Immature natural killer cell (primary cell): ENCODE measurements at regions not wholly inside any gene's neighbourhood (a gene's known extent, or its start where the extent isn't known, plus 50 kb on each side); places are given as distances from the start of the nearest gene placed in this dataset.
"Not testable (repeated sequence)": the region's sequence is repeated elsewhere in the genome, so short reads cannot be mapped to it uniquely, and the experiment has no call there.

Experiments used
- DNase-seq, 3 donors: peaks; one replicate each; pipeline ENCODE4 v3.0.0; 2022; ENCODE audit warnings: mixed read lengths in 1 of 3
- H3K27ac Mint-ChIP-seq, 6 donors: one replicate each; pipeline ENCODE4 v1.8.0; 2020; ENCODE audit warnings: mixed read lengths in 6 of 6, mild to moderate bottlenecking in 5 of 6, inconsistent platforms in 4 of 6, moderate library complexity in 3 of 6
- H3K27me3 Mint-ChIP-seq, 3 donors: one replicate each; pipeline ENCODE4 v1.8.0; 2020 to 2021; ENCODE audit warnings: low read depth in 3 of 3, mild to moderate bottlenecking in 3 of 3, mixed read lengths in 3 of 3, moderate library complexity in 3 of 3, inconsistent platforms in 1 of 3
- H3K36me3 Mint-ChIP-seq, 3 donors: one replicate each; pipeline ENCODE4 v1.8.0; 2020; ENCODE audit warnings: mixed read lengths in 3 of 3, inconsistent platforms in 2 of 3, mild to moderate bottlenecking in 2 of 3
- H3K4me1 Mint-ChIP-seq, 2 donors: one replicate each; pipeline ENCODE4 v1.8.0; 2020; ENCODE audit warnings: inconsistent platforms in 2 of 2, mild to moderate bottlenecking in 2 of 2, mixed read lengths in 2 of 2, moderate library complexity in 1 of 2
- H3K4me3 Mint-ChIP-seq, 5 donors: one replicate each; pipeline ENCODE4 v1.8.0; 2020; ENCODE audit warnings: mild to moderate bottlenecking in 5 of 5, mixed read lengths in 5 of 5, inconsistent platforms in 3 of 5, moderate library complexity in 3 of 5
- H3K9me3 Mint-ChIP-seq, 6 donors: one replicate each; pipeline ENCODE4 v1.8.0; 2020; ENCODE audit warnings: mild to moderate bottlenecking in 6 of 6, mixed read lengths in 6 of 6, inconsistent platforms in 4 of 6, moderate library complexity in 3 of 6

- no peak for DNase-seq
- Mint-ChIP-seq H3K4me1 (no peaks in the 10 kb centered on the region), H3K27ac (no peak overlapping the region), H3K36me3 (no peaks in the 10 kb centered on the region), H3K27me3 (peaks cover 0 to 12% (median 2%) of the 10 kb centered on the region in 3 donors), H3K9me3 (no peaks in the 10 kb centered on the region), H3K4me3 (no peak overlapping the region)
Observed at GRCh38 chr1:199482426-199482825, 545.1 kb upstream of the NR5A2 start.

GRCh38 chr1:199489594-199489993 is 537.9 kb upstream of the NR5A2 start:
- Mint-ChIP-seq H3K9me3 (peaks cover 2 to 18% (median 8%) of the 10 kb centered on the region in 6 donors), H3K27me3 (peaks cover 0 to 4% (median 2%) of the 10 kb centered on the region in 3 donors), H3K36me3 (no peaks in the 10 kb centered on the region), H3K4me3 (no peak overlapping the region), H3K4me1 (no peaks in the 10 kb centered on the region), H3K27ac (no peak overlapping the region)
- DNase-seq = no peak

- Mint-ChIP-seq H3K9me3 (peaks cover 7 to 30% (median 17%) of the 10 kb centered on the region in 6 donors), H3K4me3 (no peak overlapping the region), H3K4me1 (no peaks in the 10 kb centered on the region), H3K27ac (no peak overlapping the region), H3K36me3 (peaks cover 0 to 5% (median 0%) of the 10 kb centered on the region in 3 donors), H3K27me3 (peaks cover 0 to 4% (median 4%) of the 10 kb centered on the region in 3 donors)
- DNase-seq = no peak
Observed at GRCh38 chr1:199490769-199491527, 536.6 kb upstream of the NR5A2 start.

GRCh38 chr1:199495432-199495831 is 532.1 kb upstream of the NR5A2 start:
- Mint-ChIP-seq H3K36me3 (peaks cover 5 to 6% (median 6%) of the 10 kb centered on the region in 3 donors), H3K4me1 (no peaks in the 10 kb centered on the region), H3K9me3 (peaks cover 11 to 39% (median 22%) of the 10 kb centered on the region in 6 donors), H3K4me3 (no peak overlapping the region), H3K27ac (no peak overlapping the region), H3K27me3 (peaks cover 0 to 8% (median 4%) of the 10 kb centered on the region in 3 donors)
- DNase-seq = no peak

- H3K36me3 Mint-ChIP-seq, H3K4me1 Mint-ChIP-seq, DNase-seq, H3K4me3 Mint-ChIP-seq, H3K27ac Mint-ChIP-seq: not testable (repeated sequence)
- peaks cover 0 to 18% (median 2%) of the 10 kb centered on the region in 3 donors for H3K27me3 Mint-ChIP-seq
- peaks cover 11 to 24% (median 16%) of the 10 kb centered on the region in 6 donors for H3K9me3 Mint-ChIP-seq
Observed at GRCh38 chr1:199498802-199499201, 528.7 kb upstream of the NR5A2 start.

GRCh38 chr1:199508072-199508471 is 519.4 kb upstream of the NR5A2 start:
- Mint-ChIP-seq H3K4me1 (peaks cover 7 to 8% of the 10 kb centered on the region in 2 donors), H3K27me3 (peaks cover 0 to 6% (median 1%) of the 10 kb centered on the region in 3 donors), H3K27ac (no peak overlapping the region), H3K9me3 (no peaks in the 10 kb centered on the region), H3K36me3 (no peaks in the 10 kb centered on the region), H3K4me3 (no peak overlapping the region)
- no peak for DNase-seq

GRCh38 chr1:199508653-199509052 is 518.9 kb upstream of the NR5A2 start:
- Mint-ChIP-seq H3K4me1 (peaks cover 7 to 8% of the 10 kb centered on the region in 2 donors), H3K27me3 (peaks cover 0 to 3% (median 1%) of the 10 kb centered on the region in 3 donors), H3K4me3 (no peak overlapping the region), H3K27ac (no peak overlapping the region), H3K36me3 (no peaks in the 10 kb centered on the region), H3K9me3 (no peaks in the 10 kb centered on the region)
- DNase-seq = no peak

GRCh38 chr1:199509456-199509855 is 518.1 kb upstream of the NR5A2 start:
- Mint-ChIP-seq H3K27me3 (peaks cover 0 to 1% (median 1%) of the 10 kb centered on the region in 3 donors), H3K27ac (no peak overlapping the region), H3K4me1 (peaks cover 7 to 8% of the 10 kb centered on the region in 2 donors), H3K36me3 (no peaks in the 10 kb centered on the region), H3K4me3 (no peak overlapping the region), H3K9me3 (no peaks in the 10 kb centered on the region)
- DNase-seq = no peak

- peak in 1 of 3 donors; percentile 11 for DNase-seq
- Mint-ChIP-seq H3K4me1 (peaks cover 7 to 8% of the 10 kb centered on the region in 2 donors), H3K27ac (no peak overlapping the region), H3K36me3 (no peaks in the 10 kb centered on the region), H3K4me3 (peak overlapping the region in 2 of 5 donors; percentile 35 to 41), H3K27me3 (peaks cover 0 to 2% (median 1%) of the 10 kb centered on the region in 3 donors), H3K9me3 (no peaks in the 10 kb centered on the region)
Observed at GRCh38 chr1:199510314-199510713, 517.2 kb upstream of the NR5A2 start.

- Mint-ChIP-seq H3K27ac (no peak overlapping the region), H3K9me3 (no peaks in the 10 kb centered on the region), H3K4me3 (no peak overlapping the region), H3K36me3 (no peaks in the 10 kb centered on the region), H3K4me1 (peaks cover 7 to 8% of the 10 kb centered on the region in 2 donors), H3K27me3 (peaks cover 0 to 2% (median 0%) of the 10 kb centered on the region in 3 donors)
- DNase-seq = no peak
Observed at GRCh38 chr1:199512037-199512710, 515.3 kb upstream of the NR5A2 start.

- H3K36me3 Mint-ChIP-seq = no peaks in the 10 kb centered on the region
- H3K4me3 Mint-ChIP-seq = no peak overlapping the region
- H3K4me1 Mint-ChIP-seq = peaks cover 6 to 7% of the 10 kb centered on the region in 2 donors
- peaks cover 0 to 2% (median 0%) of the 10 kb centered on the region in 3 donors for H3K27me3 Mint-ChIP-seq
- H3K27ac Mint-ChIP-seq = no peak overlapping the region
- H3K9me3 Mint-ChIP-seq = no peaks in the 10 kb centered on the region
- DNase-seq = no peak
Observed at GRCh38 chr1:199515261-199515660, 512.2 kb upstream of the NR5A2 start.

GRCh38 chr1:199522338-199522737 is 505.2 kb upstream of the NR5A2 start:
- no peak for DNase-seq
- Mint-ChIP-seq H3K4me3 (no peak overlapping the region), H3K4me1 (no peaks in the 10 kb centered on the region), H3K9me3 (no peaks in the 10 kb centered on the region), H3K27ac (no peak overlapping the region), H3K36me3 (no peaks in the 10 kb centered on the region), H3K27me3 (peaks cover 0 to 2% (median 2%) of the 10 kb centered on the region in 3 donors)

- Mint-ChIP-seq H3K4me1 (no peaks in the 10 kb centered on the region), H3K27me3 (peaks cover 0 to 2% (median 2%) of the 10 kb centered on the region in 3 donors), H3K27ac (no peak overlapping the region), H3K4me3 (no peak overlapping the region), H3K36me3 (no peaks in the 10 kb centered on the region), H3K9me3 (no peaks in the 10 kb centered on the region)
- no peak for DNase-seq
Observed at GRCh38 chr1:199522936-199523335, 504.6 kb upstream of the NR5A2 start.

- no peak for DNase-seq
- H3K27me3 Mint-ChIP-seq = peaks cover 0 to 2% (median 0%) of the 10 kb centered on the region in 3 donors
- no peaks in the 10 kb centered on the region for H3K36me3 Mint-ChIP-seq
- no peak overlapping the region for H3K4me3 Mint-ChIP-seq
- H3K4me1 Mint-ChIP-seq = no peaks in the 10 kb centered on the region
- H3K9me3 Mint-ChIP-seq = peaks cover 0 to 8% (median 2%) of the 10 kb centered on the region in 6 donors
- H3K27ac Mint-ChIP-seq = no peak overlapping the region
Observed at GRCh38 chr1:199529324-199529723, 498.2 kb upstream of the NR5A2 start.
